Erythroblast (primary cell): ENCODE measurements at regions not wholly inside any gene's neighbourhood (a gene's known extent, or its start where the extent isn't known, plus 50 kb on each side); places are given as distances from the start of the nearest gene placed in this dataset.

Experiments used
- GATA1 ChIP-seq: IDR thresholded peaks from 2 replicates; pipeline ENCODE4 v1.6.1; 2011; ENCODE audit warnings: low read depth, mild to moderate bottlenecking, control low read depth, low read length, moderate library complexity
- POLR2A ChIP-seq: IDR thresholded peaks from 2 replicates; pipeline ENCODE4 v1.6.1; 2011; ENCODE audit warnings: mild to moderate bottlenecking, low read length

GRCh38 chr16:5216441-5217080 is 119.0 kb upstream of the EEF2KMT start:
- TF ChIP-seq POLR2A, result no peak
- TF ChIP-seq GATA1, result no peak
